Endothelial cell of umbilical vein (primary cell): ENCODE measurements at regions not wholly inside any gene's neighbourhood (a gene's known extent, or its start where the extent isn't known, plus 50 kb on each side); places are given as distances from the start of the nearest gene placed in this dataset.

Experiments used
- BruUV-seq: library from RNA; stranded (reverse); fragments of 400-500 nt; replicated peaks from 2 replicates; lab custom pipeline; 2021; lab: Mats Ljungman, UMichigan
- CTCF ChIA-PET: fragments of 300-600, 350-600 bp; sonication (Branson Sonifier 250); formaldehyde crosslinking; loops from one replicate; lab custom pipeline; 2021; ENCODE audit warnings: antibody characterized with exemption, inconsistent platforms; lab: Charles Lee
- POLR2A ChIA-PET: fragments of 300-600, 350-600 bp; sonication (Branson Sonifier 250); formaldehyde crosslinking; loops from one replicate; lab custom pipeline; 2021; ENCODE audit warnings: antibody characterized with exemption, inconsistent platforms; lab: Charles Lee
- DNase-seq: peaks from one replicate; pipeline ENCODE4 v3.0.0-alpha.2; 2011; ENCODE audit warnings: low read depth, low spot score
- FAIRE-seq: peaks from 2 replicates; lab custom pipeline; 2011; peaks lifted over from hg19 to GRCh38; lab: Jason Lieb, UNC
- H2AFZ ChIP-seq: 2 replicates; pipeline ENCODE4 v1.6.0; 2012; ENCODE audit warnings: low read depth, low read length, control low read depth, inconsistent platforms
- H3K27ac ChIP-seq: 2 replicates; pipeline ENCODE4 v1.5.1; 2011; ENCODE audit warnings: low read depth, mild to moderate bottlenecking, control low read depth, low read length, moderate library complexity; ENCODE audit not compliant: insufficient read depth
- H3K27me3 ChIP-seq, 2 experiments: 2 replicates each; pipeline versions ENCODE4 v1.6.0 to v1.6.1; 2011; ENCODE audit warnings: low read length in 2 of 2, mixed read lengths in 1 of 2; ENCODE audit not compliant: control insufficient read depth in 2 of 2, insufficient read depth in 2 of 2
- H3K36me3 ChIP-seq, 2 experiments: 2 replicates in 1 of 2; 3 replicates in 1 of 2; pipeline ENCODE4 v1.5.1; 2011; ENCODE audit warnings: low read length in 2 of 2, mild to moderate bottlenecking in 1 of 2, moderate library complexity in 1 of 2; ENCODE audit not compliant: control insufficient read depth in 2 of 2, insufficient read depth in 2 of 2; ENCODE audit errors: extremely low read depth in 1 of 2
- H3K4me1 ChIP-seq: 3 replicates; pipeline ENCODE4 v1.5.1; 2011; ENCODE audit warnings: mild to moderate bottlenecking, low read length; ENCODE audit not compliant: control insufficient read depth, insufficient read depth; ENCODE audit errors: extremely low read depth
- H3K4me2 ChIP-seq: 2 replicates; pipeline ENCODE4 v1.6.1; 2011; ENCODE audit warnings: low read length, control low read depth, mixed read lengths; ENCODE audit not compliant: insufficient read depth
- H3K4me3 ChIP-seq, 3 experiments: fragments of 200-600 bp in 1 of 3; sonication (generic), shearing (Covaris generic) in 1 of 3; replicated peaks in 1 of 3; 2 replicates each; pipeline ENCODE4 v1.5.1; 2011 to 2016; ENCODE audit warnings: control low read depth in 3 of 3, low read length in 3 of 3, mild to moderate bottlenecking in 2 of 3, inconsistent platforms in 1 of 3, low read depth in 1 of 3, moderate library complexity in 1 of 3; ENCODE audit not compliant: insufficient read depth in 1 of 3
- H3K79me2 ChIP-seq: 2 replicates; pipeline ENCODE4 v1.6.0; 2012; ENCODE audit warnings: low read length, inconsistent platforms; ENCODE audit not compliant: control insufficient read depth, insufficient read depth
- H3K9ac ChIP-seq: replicated peaks from 2 replicates; pipeline ENCODE3; 2011; ENCODE audit warnings: low read length, control low read depth; ENCODE audit not compliant: insufficient read depth; ENCODE audit errors: extremely low read depth
- H3K9me1 ChIP-seq: replicated peaks from 3 replicates; pipeline ENCODE4 v1.6.0; 2011; ENCODE audit warnings: mild to moderate bottlenecking, low read length; ENCODE audit not compliant: control insufficient read depth, insufficient read depth; ENCODE audit errors: extremely low read depth
- H3K9me3 ChIP-seq: replicated peaks from 2 replicates; pipeline ENCODE4 v1.5.1; 2012; ENCODE audit warnings: low read length, inconsistent platforms; ENCODE audit not compliant: control insufficient read depth, insufficient read depth
- H4K20me1 ChIP-seq: replicated peaks from 2 replicates; pipeline ENCODE3; 2011; ENCODE audit warnings: mild to moderate bottlenecking, low read length; ENCODE audit not compliant: control insufficient read depth, insufficient read depth; ENCODE audit errors: extremely low read depth
- CTCF ChIP-seq, 2 donors: IDR thresholded peaks; 1 replicate in 1 of 2; 2 replicates in 1 of 2; pipeline ENCODE4 v1.5.1; 2011; ENCODE audit warnings: low read length in 2 of 2, mild to moderate bottlenecking in 2 of 2, moderate library complexity in 2 of 2, control low read depth in 1 of 2, inconsistent platforms in 1 of 2, low read depth in 1 of 2; ENCODE audit not compliant: insufficient read depth in 1 of 2; ENCODE audit errors: extremely low read depth in 1 of 2
- EZH2 ChIP-seq: IDR thresholded peaks from 2 replicates; pipeline ENCODE4 v1.6.1; 2012; ENCODE audit warnings: borderline replicate concordance, low read depth, mild to moderate bottlenecking, moderate library complexity, low read length, inconsistent platforms; ENCODE audit not compliant: severe bottlenecking
- FOS ChIP-seq: IDR thresholded peaks from 2 replicates; pipeline ENCODE4 v1.6.1; 2011; ENCODE audit warnings: mild to moderate bottlenecking, low read length, moderate library complexity, borderline replicate concordance; ENCODE audit not compliant: insufficient read depth
- GATA2 ChIP-seq: IDR thresholded peaks from 2 replicates; pipeline ENCODE4 v1.7.0; 2011; ENCODE audit warnings: low read depth, mild to moderate bottlenecking, moderate library complexity, mixed read lengths, low read length; ENCODE audit not compliant: insufficient read length, insufficient read depth
- JUN ChIP-seq: IDR thresholded peaks from 2 replicates; pipeline ENCODE4 v1.6.1; 2011; ENCODE audit warnings: borderline replicate concordance, low read depth; ENCODE audit not compliant: insufficient read length, insufficient read depth
- MAX ChIP-seq: IDR thresholded peaks from 2 replicates; pipeline ENCODE4 v1.6.1; 2011; ENCODE audit not compliant: insufficient read depth, insufficient read length
- MYC ChIP-seq: IDR thresholded peaks from one replicate; pipeline ENCODE4 v1.6.1; 2011; ENCODE audit warnings: mild to moderate bottlenecking, low read depth, low read length
- POLR2A ChIP-seq: IDR thresholded peaks from 2 replicates; pipeline ENCODE4 v1.6.1; 2012; ENCODE audit warnings: low read depth, mild to moderate bottlenecking, control low read depth, low read length
- POLR2AphosphoS5 ChIP-seq: IDR thresholded peaks from 2 replicates; pipeline ENCODE4 v1.6.1; 2012; ENCODE audit warnings: low read depth, mild to moderate bottlenecking, control low read depth, low read length, moderate library complexity; ENCODE audit not compliant: insufficient read depth
- dilution Hi-C: fragments of 300-500 bp; cut with MboI; formaldehyde crosslinking; loops from one replicate; pipeline ENCODE4 v1.15.0; 2019; ENCODE audit warnings: low sequenced_read_pairs; ENCODE audit not compliant: extremely low pct_ligation_motif_present
- intact Hi-C: fragments of 100-400 bp; cut with micrococcal nuclease; formaldehyde crosslinking; loops from one replicate; pipeline ENCODE4 v1.10.0; 2022

- intact Hi-C loops = no loop called here
Measured at GRCh38 chr6:155828989-155829388, 373.4 kb upstream of the NOX3 start.

GRCh38 chr6:155818698-155819097 is 363.1 kb upstream of the NOX3 start:
- Histone ChIP-seq H3K79me2 (no peaks in the 10 kb centered on the region), H3K4me2 (no peak overlapping the region), H4K20me1 (no peaks in the 10 kb centered on the region), H3K27ac (no peak overlapping the region), H3K4me3 (no peak overlapping the region), H3K27me3 (no peaks in the 10 kb centered on the region), H3K4me1 (no peaks in the 10 kb centered on the region), H3K36me3 (no peaks in the 10 kb centered on the region), H3K9me3 (no peaks in the 10 kb centered on the region), H3K9me1 (no peaks in the 10 kb centered on the region), H3K9ac (no peak overlapping the region), H2AFZ (no peak overlapping the region)
- TF ChIP-seq POLR2A (no peak), EZH2 (no peak), JUN (no peak), FOS (no peak), CTCF (IDR thresholded peaks at IDR 0.05; ENCODE audit: extremely low read depth in 1 of 2, insufficient read depth in 1 of 2, low read depth in 1 of 2, low read length in 2 of 2) (no peak), MYC (no peak), GATA2 (no peak), MAX (no peak), POLR2AphosphoS5 (no peak)
- no TSS peak for BruUV-seq
- DNase-seq (no peak), FAIRE-seq (no peak)
- intact Hi-C loops = no loop called here
- dilution Hi-C loops = no loop called here
- POLR2A ChIA-PET = no interaction called here
- CTCF ChIA-PET = no interaction called here

More at GRCh38 chr6:155828989-155829388, 373.4 kb upstream of the NOX3 start:
- H3K36me3 ChIP-seq = no peaks in the 10 kb centered on the region
- H4K20me1 ChIP-seq = no peaks in the 10 kb centered on the region
- POLR2A ChIA-PET = no interaction called here
- no peak overlapping the region for H2AFZ ChIP-seq
- dilution Hi-C loops = no loop called here
- no peak overlapping the region for H3K9ac ChIP-seq
- FAIRE-seq (no peak), DNase-seq (no peak)
- BruUV-seq = no TSS peak
- TF ChIP-seq POLR2A (no peak), MYC (no peak)
- H3K4me1 ChIP-seq = no peaks in the 10 kb centered on the region
- H3K79me2 ChIP-seq = no peaks in the 10 kb centered on the region
- no peak overlapping the region for H3K4me2 ChIP-seq
- H3K9me3 ChIP-seq = no peaks in the 10 kb centered on the region
- H3K9me1 ChIP-seq = no peaks in the 10 kb centered on the region
- no peak overlapping the region for H3K27ac ChIP-seq
- no peaks in the 10 kb centered on the region for H3K27me3 ChIP-seq
- no peak overlapping the region for H3K4me3 ChIP-seq
- CTCF ChIA-PET = no interaction called here
